Activated CD4-positive, alpha-beta T cell treated with anti-CD3 and anti-CD28 coated beads, Interleukin-2, amount 10 ng/mL, durations not matched to agents 7 days and 5 days (primary cell): ENCODE measurements at regions not wholly inside any gene's neighbourhood (a gene's known extent, or its start where the extent isn't known, plus 50 kb on each side); places are given as distances from the start of the nearest gene placed in this dataset.

Experiments used
- CTCF ChIA-PET: fragments of 350-600 bp; sonication (Branson Sonifier 250); formaldehyde crosslinking; loops from one replicate; lab custom pipeline; 2021; ENCODE audit warnings: antibody characterized with exemption; lab: Charles Lee
- POLR2A ChIA-PET: fragments of 350-600 bp; sonication (Branson Sonifier 250); formaldehyde crosslinking; loops from one replicate; lab custom pipeline; 2021; ENCODE audit warnings: antibody characterized with exemption; lab: Charles Lee
- DNase-seq: peaks from one replicate; pipeline ENCODE4 v3.0.0-alpha.2; 2020
- H3K27ac Mint-ChIP-seq: one replicate; pipeline ENCODE4 v1.8.0; 2021; ENCODE audit warnings: mild to moderate bottlenecking, moderate library complexity, mixed read lengths
- H3K27me3 Mint-ChIP-seq: one replicate; pipeline ENCODE4 v1.8.0; 2021; ENCODE audit warnings: mixed read lengths
- H3K36me3 Mint-ChIP-seq: one replicate; pipeline ENCODE4 v1.8.0; 2021; ENCODE audit warnings: low read depth, mixed read lengths
- H3K4me1 Mint-ChIP-seq: one replicate; pipeline ENCODE4 v1.8.0; 2021; ENCODE audit warnings: mixed read lengths
- H3K4me3 Mint-ChIP-seq: one replicate; pipeline ENCODE4 v1.8.0; 2021; ENCODE audit warnings: mild to moderate bottlenecking, moderate library complexity, mixed read lengths
- H3K9me3 Mint-ChIP-seq: one replicate; pipeline ENCODE4 v1.8.0; 2021; ENCODE audit warnings: mixed read lengths

- no peak for DNase-seq
- no peaks in the 10 kb centered on the region for H3K36me3 Mint-ChIP-seq
- H3K4me1 Mint-ChIP-seq: no peaks in the 10 kb centered on the region
- POLR2A ChIA-PET: no interaction called here
- H3K27me3 Mint-ChIP-seq: peaks cover 6% of the 10 kb centered on the region
- no peaks in the 10 kb centered on the region for H3K9me3 Mint-ChIP-seq
- no peak overlapping the region for H3K27ac Mint-ChIP-seq
- no peak overlapping the region for H3K4me3 Mint-ChIP-seq
- CTCF ChIA-PET: interaction anchor here (1.1 kb wide), 1 partner anchor 8 kb away, joined by 5 read pairs; no protein-coding TSS in a partner anchor
These were observed 56.0 kb downstream of the EN1 start for GRCh38 chr2:118791483-118791882.

- CTCF ChIA-PET: no interaction called here
- Mint-ChIP-seq H3K9me3 (no peaks in the 10 kb centered on the region), H3K27ac (no peak overlapping the region), H3K27me3 (peaks cover 7% of the 10 kb centered on the region), H3K36me3 (no peaks in the 10 kb centered on the region), H3K4me1 (no peaks in the 10 kb centered on the region), H3K4me3 (no peak overlapping the region)
- POLR2A ChIA-PET: no interaction called here
- no peak for DNase-seq
These were observed 60.7 kb downstream of the EN1 start for GRCh38 chr2:118786746-118787145.

GRCh38 chr2:118784860-118785259 lies 62.6 kb downstream of the EN1 start:
- ChIA-PET CTCF (no interaction called here), POLR2A (no interaction called here)
- no peak overlapping the region for H3K4me3 Mint-ChIP-seq
- DNase-seq: no peak
- no peaks in the 10 kb centered on the region for H3K4me1 Mint-ChIP-seq
- no peak overlapping the region for H3K27ac Mint-ChIP-seq
- H3K9me3 Mint-ChIP-seq: no peaks in the 10 kb centered on the region
- H3K27me3 Mint-ChIP-seq: peaks cover 7% of the 10 kb centered on the region
- no peaks in the 10 kb centered on the region for H3K36me3 Mint-ChIP-seq

- Mint-ChIP-seq H3K27ac (no peak overlapping the region), H3K36me3 (no peaks in the 10 kb centered on the region), H3K4me3 (no peak overlapping the region), H3K4me1 (peaks cover 3% of the 10 kb centered on the region), H3K27me3 (peaks cover 25% of the 10 kb centered on the region), H3K9me3 (no peaks in the 10 kb centered on the region)
- CTCF ChIA-PET: no interaction called here
- POLR2A ChIA-PET: no interaction called here
- no peak for DNase-seq
These were observed 68.1 kb downstream of the EN1 start for GRCh38 chr2:118779362-118779761.

- ChIA-PET CTCF (no interaction called here), POLR2A (no interaction called here)
- no peak overlapping the region for H3K27ac Mint-ChIP-seq
- peaks cover 41% of the 10 kb centered on the region for H3K27me3 Mint-ChIP-seq
- H3K4me3 Mint-ChIP-seq: peak overlapping the region; percentile 27
- no peaks in the 10 kb centered on the region for H3K36me3 Mint-ChIP-seq
- H3K4me1 Mint-ChIP-seq: peaks cover 4% of the 10 kb centered on the region
- H3K9me3 Mint-ChIP-seq: no peaks in the 10 kb centered on the region
- DNase-seq: peak; percentile 8
These were observed 72.9 kb downstream of the EN1 start for GRCh38 chr2:118774458-118775133.

GRCh38 chr2:118773826-118774225 lies 73.6 kb downstream of the EN1 start:
- no peak overlapping the region for H3K4me3 Mint-ChIP-seq
- peaks cover 41% of the 10 kb centered on the region for H3K27me3 Mint-ChIP-seq
- no peak for DNase-seq
- H3K36me3 Mint-ChIP-seq: no peaks in the 10 kb centered on the region
- ChIA-PET CTCF (no interaction called here), POLR2A (no interaction called here)
- H3K4me1 Mint-ChIP-seq: peaks cover 4% of the 10 kb centered on the region
- H3K9me3 Mint-ChIP-seq: no peaks in the 10 kb centered on the region
- no peak overlapping the region for H3K27ac Mint-ChIP-seq

- Mint-ChIP-seq H3K27ac (no peak overlapping the region), H3K27me3 (peaks cover 41% of the 10 kb centered on the region), H3K9me3 (no peaks in the 10 kb centered on the region), H3K4me3 (no peak overlapping the region), H3K4me1 (peaks cover 4% of the 10 kb centered on the region), H3K36me3 (no peaks in the 10 kb centered on the region)
- ChIA-PET CTCF (no interaction called here), POLR2A (no interaction called here)
- DNase-seq: no peak
These were observed 74.8 kb downstream of the EN1 start for GRCh38 chr2:118772487-118773200.

GRCh38 chr2:118769707-118770400 lies 77.6 kb downstream of the EN1 start:
- Mint-ChIP-seq H3K27ac (no peak overlapping the region), H3K4me3 (no peak overlapping the region), H3K4me1 (peaks cover 2% of the 10 kb centered on the region), H3K27me3 (peaks cover 38% of the 10 kb centered on the region), H3K36me3 (no peaks in the 10 kb centered on the region), H3K9me3 (no peaks in the 10 kb centered on the region)
- POLR2A ChIA-PET: no interaction called here
- CTCF ChIA-PET: no interaction called here
- DNase-seq: no peak

GRCh38 chr2:118766871-118767270 lies 80.6 kb downstream of the EN1 start:
- H3K27me3 Mint-ChIP-seq: peaks cover 35% of the 10 kb centered on the region
- H3K36me3 Mint-ChIP-seq: no peaks in the 10 kb centered on the region
- H3K4me1 Mint-ChIP-seq: no peaks in the 10 kb centered on the region
- DNase-seq: no peak
- no peak overlapping the region for H3K4me3 Mint-ChIP-seq
- CTCF ChIA-PET: no interaction called here
- POLR2A ChIA-PET: no interaction called here
- no peak overlapping the region for H3K27ac Mint-ChIP-seq
- no peaks in the 10 kb centered on the region for H3K9me3 Mint-ChIP-seq

GRCh38 chr2:118764855-118765254 lies 82.6 kb downstream of the EN1 start:
- no peak overlapping the region for H3K4me3 Mint-ChIP-seq

GRCh38 chr2:118763797-118764196 lies 83.7 kb downstream of the EN1 start:
- H3K36me3 Mint-ChIP-seq: no peaks in the 10 kb centered on the region
- H3K9me3 Mint-ChIP-seq: no peaks in the 10 kb centered on the region
- H3K27me3 Mint-ChIP-seq: peaks cover 34% of the 10 kb centered on the region
- H3K27ac Mint-ChIP-seq: no peak overlapping the region
- POLR2A ChIA-PET: no interaction called here
- CTCF ChIA-PET: no interaction called here
- DNase-seq: no peak
- H3K4me1 Mint-ChIP-seq: no peaks in the 10 kb centered on the region
- H3K4me3 Mint-ChIP-seq: no peak overlapping the region

More at GRCh38 chr2:118764855-118765254, 82.6 kb downstream of the EN1 start:
- ChIA-PET POLR2A (no interaction called here), CTCF (no interaction called here)
- no peaks in the 10 kb centered on the region for H3K36me3 Mint-ChIP-seq
- H3K27ac Mint-ChIP-seq: no peak overlapping the region
- H3K27me3 Mint-ChIP-seq: peaks cover 31% of the 10 kb centered on the region
- DNase-seq: no peak
- no peaks in the 10 kb centered on the region for H3K4me1 Mint-ChIP-seq
- no peaks in the 10 kb centered on the region for H3K9me3 Mint-ChIP-seq

GRCh38 chr2:118762290-118762689 lies 85.2 kb downstream of the EN1 start:
- Mint-ChIP-seq H3K27me3 (peaks cover 43% of the 10 kb centered on the region), H3K4me3 (no peak overlapping the region), H3K9me3 (no peaks in the 10 kb centered on the region), H3K4me1 (no peaks in the 10 kb centered on the region), H3K36me3 (no peaks in the 10 kb centered on the region), H3K27ac (no peak overlapping the region)
- ChIA-PET POLR2A (no interaction called here), CTCF (no interaction called here)
- no peak for DNase-seq

- peaks cover 43% of the 10 kb centered on the region for H3K27me3 Mint-ChIP-seq
- no peaks in the 10 kb centered on the region for H3K9me3 Mint-ChIP-seq
These were observed 85.7 kb downstream of the EN1 start for GRCh38 chr2:118761771-118762170.

More at GRCh38 chr2:118761771-118762170, 85.7 kb downstream of the EN1 start:
- ChIA-PET CTCF (no interaction called here), POLR2A (no interaction called here)
- Mint-ChIP-seq H3K36me3 (no peaks in the 10 kb centered on the region), H3K4me1 (no peaks in the 10 kb centered on the region), H3K27ac (no peak overlapping the region), H3K4me3 (no peak overlapping the region)
- DNase-seq: no peak
